Caco-2 (cell line): ENCODE measurements at regions not wholly inside any gene's neighbourhood (a gene's known extent, or its start where the extent isn't known, plus 50 kb on each side); places are given as distances from the start of the nearest gene placed in this dataset.

Experiments
- BruUV-seq: library from RNA; stranded (reverse); fragments of 400-500 nt; replicated peaks from 2 replicates; lab custom pipeline; 2021; lab: Mats Ljungman, UMichigan
- CTCF ChIA-PET: fragments of 300-600 bp; sonication (Branson Sonifier 250); formaldehyde crosslinking; loops from one replicate; lab custom pipeline; 2022; ENCODE audit warnings: antibody characterized with exemption; lab: Charles Lee
- POLR2A ChIA-PET: fragments of 300-600 bp; sonication (Branson Sonifier 250); formaldehyde crosslinking; loops from one replicate; lab custom pipeline; 2022; ENCODE audit warnings: antibody characterized with exemption; lab: Charles Lee
- DNase-seq, 2 experiments: peaks; one replicate each; pipeline versions ENCODE4 v3.0.0 to v3.0.0-alpha.2; 2020 to 2022
- H3K27me3 ChIP-seq: replicated peaks from 2 replicates; pipeline ENCODE4 v1.6.0; 2011; ENCODE audit warnings: low read length; ENCODE audit not compliant: control insufficient read depth, insufficient read depth
- H3K36me3 ChIP-seq: 2 replicates; pipeline ENCODE4 v1.5.1; 2011; ENCODE audit warnings: low read length; ENCODE audit not compliant: control insufficient read depth, insufficient read depth
- H3K4me1 ChIP-seq: fragments of 250-450 bp; sonication (Bioruptor Pico); 2 replicates; pipeline ENCODE4 v1.5.1; 2020; ENCODE audit warnings: mild to moderate bottlenecking
- H3K4me3 ChIP-seq: 2 replicates; pipeline ENCODE4 v1.5.1; 2011; ENCODE audit warnings: low read depth, mild to moderate bottlenecking, control low read depth, low read length
- H3K9me3 ChIP-seq: fragments of 250-450 bp; sonication (Bioruptor Pico); 2 replicates; pipeline ENCODE4 v1.5.1; 2020; ENCODE audit warnings: mild to moderate bottlenecking, moderate library complexity
- H3K27ac Mint-ChIP-seq: one replicate; pipeline ENCODE4 v1.8.0; 2022; ENCODE audit warnings: mixed read lengths; ENCODE audit not compliant: unreplicated experiment
- H3K27me3 Mint-ChIP-seq: one replicate; pipeline ENCODE4 v1.8.0; 2022; ENCODE audit warnings: mixed read lengths; ENCODE audit not compliant: insufficient read depth, unreplicated experiment
- H3K36me3 Mint-ChIP-seq: one replicate; pipeline ENCODE4 v1.8.0; 2022; ENCODE audit warnings: mild to moderate bottlenecking, mixed read lengths; ENCODE audit not compliant: insufficient read depth, unreplicated experiment
- H3K4me1 Mint-ChIP-seq: one replicate; pipeline ENCODE4 v1.8.0; 2022; ENCODE audit warnings: low read depth, mixed read lengths; ENCODE audit not compliant: unreplicated experiment
- H3K4me3 Mint-ChIP-seq: one replicate; pipeline ENCODE4 v1.8.0; 2022; ENCODE audit warnings: mild to moderate bottlenecking, moderate library complexity, mixed read lengths; ENCODE audit not compliant: unreplicated experiment
- H3K9me3 Mint-ChIP-seq: one replicate; pipeline ENCODE4 v1.8.0; 2022; ENCODE audit warnings: mixed read lengths; ENCODE audit not compliant: unreplicated experiment
- intact Hi-C: fragments of 100-400 bp; cut with micrococcal nuclease; formaldehyde crosslinking; loops from one replicate; pipeline ENCODE4 v1.10.0; 2022; ENCODE audit not compliant: unreplicated experiment
- TF ChIP-seq, protein P1 (sequence below), 2 experiments: fragments of 200-600 bp in 1 of 2; IDR thresholded peaks; 1 replicate in 1 of 2; 2 replicates in 1 of 2; pipeline versions ENCODE4 v1.5.1 to v1.8.0; 2011 to 2022; ENCODE audit warnings: antibody characterized with exemption in 1 of 2, control low read depth in 1 of 2, inconsistent platforms in 1 of 2, low read depth in 1 of 2, low read length in 1 of 2, mild to moderate bottlenecking in 1 of 2, moderate library complexity in 1 of 2; ENCODE audit not compliant: insufficient read depth in 1 of 2, severe bottlenecking in 1 of 2, unreplicated experiment in 1 of 2

DNA sequence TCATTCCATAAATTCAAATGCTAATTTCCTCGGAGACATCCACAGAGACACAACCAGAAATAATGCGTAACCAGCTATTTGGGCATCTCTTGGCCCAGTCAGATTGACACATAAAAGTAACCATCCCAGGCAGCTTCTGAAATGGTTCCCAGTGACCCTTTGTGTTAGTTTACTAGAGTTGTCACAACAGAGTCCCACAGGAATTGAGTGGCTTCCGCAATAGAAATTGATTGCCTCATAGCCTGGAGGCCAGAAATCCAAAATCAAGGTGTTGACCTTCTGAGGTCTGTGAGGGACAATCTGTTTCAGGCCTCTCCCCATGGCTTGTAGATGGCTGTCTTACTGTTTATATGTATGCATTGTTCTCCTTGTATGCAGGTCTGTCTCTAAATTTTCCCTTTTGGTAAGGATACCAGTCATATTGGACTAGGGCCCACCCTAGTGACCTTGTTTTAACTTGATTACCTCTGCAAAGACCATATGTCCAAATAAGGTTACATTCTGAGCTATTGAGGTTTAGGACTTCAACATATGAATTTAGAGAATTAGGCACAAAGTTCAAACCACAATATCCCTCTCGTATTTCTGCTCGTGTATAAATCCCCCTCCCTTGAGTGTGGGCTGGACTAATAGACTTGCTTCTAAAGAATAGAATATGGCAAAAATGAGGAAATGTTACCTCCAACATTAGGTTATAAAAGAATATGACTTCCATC, 78.2 kb upstream of the FGGY start:
- no peaks in the 10 kb centered on the region for H3K36me3 Mint-ChIP-seq
- TF ChIP-seq, protein P1, sequence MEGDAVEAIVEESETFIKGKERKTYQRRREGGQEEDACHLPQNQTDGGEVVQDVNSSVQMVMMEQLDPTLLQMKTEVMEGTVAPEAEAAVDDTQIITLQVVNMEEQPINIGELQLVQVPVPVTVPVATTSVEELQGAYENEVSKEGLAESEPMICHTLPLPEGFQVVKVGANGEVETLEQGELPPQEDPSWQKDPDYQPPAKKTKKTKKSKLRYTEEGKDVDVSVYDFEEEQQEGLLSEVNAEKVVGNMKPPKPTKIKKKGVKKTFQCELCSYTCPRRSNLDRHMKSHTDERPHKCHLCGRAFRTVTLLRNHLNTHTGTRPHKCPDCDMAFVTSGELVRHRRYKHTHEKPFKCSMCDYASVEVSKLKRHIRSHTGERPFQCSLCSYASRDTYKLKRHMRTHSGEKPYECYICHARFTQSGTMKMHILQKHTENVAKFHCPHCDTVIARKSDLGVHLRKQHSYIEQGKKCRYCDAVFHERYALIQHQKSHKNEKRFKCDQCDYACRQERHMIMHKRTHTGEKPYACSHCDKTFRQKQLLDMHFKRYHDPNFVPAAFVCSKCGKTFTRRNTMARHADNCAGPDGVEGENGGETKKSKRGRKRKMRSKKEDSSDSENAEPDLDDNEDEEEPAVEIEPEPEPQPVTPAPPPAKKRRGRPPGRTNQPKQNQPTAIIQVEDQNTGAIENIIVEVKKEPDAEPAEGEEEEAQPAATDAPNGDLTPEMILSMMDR (IDR thresholded peaks at IDR 0.05; ENCODE audit: insufficient read depth in 1 of 2, low read depth in 1 of 2, low read length in 1 of 2, severe bottlenecking in 1 of 2, unreplicated experiment in 1 of 2), result no peak
- ChIA-PET CTCF (no interaction called here), POLR2A (no interaction called here)
- H3K9me3 Mint-ChIP-seq, result peaks cover 22% of the 10 kb centered on the region
- Histone ChIP-seq H3K9me3 (no peaks in the 10 kb centered on the region), H3K4me3 (no peak overlapping the region), H3K36me3 (no peaks in the 10 kb centered on the region), H3K4me1 (peaks cover 8% of the 10 kb centered on the region; the same call in 1 of the 2 replicates), H3K27me3 (no peaks in the 10 kb centered on the region)
- no peak overlapping the region for H3K27ac Mint-ChIP-seq
- no peak for DNase-seq
- BruUV-seq, result no TSS peak
- peaks cover 9% of the 10 kb centered on the region for H3K4me1 Mint-ChIP-seq
- H3K4me3 Mint-ChIP-seq, result no peak overlapping the region
- H3K27me3 Mint-ChIP-seq, result no peaks in the 10 kb centered on the region
- intact Hi-C loops, result no loop called here

DNA sequence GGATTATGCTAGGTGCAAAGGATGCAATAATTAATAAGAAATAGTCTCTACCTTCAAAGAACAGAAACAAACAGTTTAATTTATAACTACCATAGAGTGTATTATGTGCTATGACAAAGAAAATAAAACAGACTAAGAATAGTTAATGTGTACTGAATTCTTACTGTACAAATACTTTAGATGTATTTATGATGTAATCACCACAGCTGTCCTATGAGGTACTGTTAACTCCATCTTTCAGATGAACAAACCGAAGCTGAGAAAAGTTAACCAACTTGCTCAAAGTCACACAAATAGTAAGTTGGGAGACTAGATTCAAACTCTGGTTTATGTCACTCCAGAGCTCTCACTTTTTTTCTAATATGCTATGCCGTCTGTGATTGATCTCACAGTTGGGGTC, 77.0 kb upstream of the FGGY start:
- H3K9me3 Mint-ChIP-seq, result peaks cover 22% of the 10 kb centered on the region
- no peak for DNase-seq

DNA sequence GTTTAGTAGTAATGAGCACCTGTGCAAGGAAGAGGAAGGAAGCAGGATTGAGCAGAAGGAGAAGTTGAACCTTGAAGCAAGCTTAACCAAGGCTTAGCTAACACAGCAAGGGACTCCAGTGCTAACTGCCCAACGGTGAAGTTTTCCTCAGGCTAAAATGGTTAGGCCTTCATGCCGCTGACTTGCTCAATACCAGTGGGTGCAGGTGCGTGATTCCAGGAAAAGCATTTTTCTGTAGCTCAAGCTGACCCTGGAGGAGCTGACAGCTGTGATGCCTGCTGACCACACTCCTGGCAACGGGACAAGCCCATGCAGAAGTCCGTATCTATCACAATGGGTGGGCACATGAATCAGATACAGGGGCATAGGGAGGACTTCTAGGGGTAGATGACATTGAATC, 76.5 kb upstream of the FGGY start:
- Histone ChIP-seq H3K4me3 (no peak overlapping the region), H3K9me3 (no peaks in the 10 kb centered on the region), H3K27me3 (no peaks in the 10 kb centered on the region), H3K36me3 (no peaks in the 10 kb centered on the region), H3K4me1 (no peaks in the 10 kb centered on the region; the same call in 1 of the 2 replicates)
- TF ChIP-seq, protein P1 (IDR thresholded peaks at IDR 0.05; ENCODE audit: insufficient read depth in 1 of 2, low read depth in 1 of 2, low read length in 1 of 2, severe bottlenecking in 1 of 2, unreplicated experiment in 1 of 2), result no peak
- Mint-ChIP-seq H3K36me3 (no peaks in the 10 kb centered on the region), H3K4me3 (no peak overlapping the region), H3K4me1 (peaks cover 9% of the 10 kb centered on the region), H3K27ac (no peak overlapping the region), H3K27me3 (no peaks in the 10 kb centered on the region), H3K9me3 (peaks cover 22% of the 10 kb centered on the region)
- CTCF ChIA-PET, result no interaction called here
- no peak for DNase-seq
- intact Hi-C loops, result no loop called here
- POLR2A ChIA-PET, result interaction anchor here (0.6 kb wide), 1 partner anchor 509 kb away, joined by 11 read pairs; no protein-coding TSS in a partner anchor
- no TSS peak for BruUV-seq

More for the DNA sequence above, 77.0 kb upstream of the FGGY start:
- no peak overlapping the region for H3K4me3 Mint-ChIP-seq
- intact Hi-C loops, result no loop called here
- no peaks in the 10 kb centered on the region for H3K27me3 ChIP-seq
- no TSS peak for BruUV-seq
- no peaks in the 10 kb centered on the region for H3K9me3 ChIP-seq
- no peaks in the 10 kb centered on the region for H3K36me3 Mint-ChIP-seq
- CTCF ChIA-PET, result no interaction called here
- TF ChIP-seq, protein P1 (IDR thresholded peaks at IDR 0.05; ENCODE audit: insufficient read depth in 1 of 2, low read depth in 1 of 2, low read length in 1 of 2, severe bottlenecking in 1 of 2, unreplicated experiment in 1 of 2), result no peak
- H3K4me3 ChIP-seq, result no peak overlapping the region
- H3K27ac Mint-ChIP-seq, result no peak overlapping the region
- peaks cover 3% of the 10 kb centered on the region; the same call in 1 of the 2 replicates for H3K4me1 ChIP-seq
- H3K27me3 Mint-ChIP-seq, result no peaks in the 10 kb centered on the region
- POLR2A ChIA-PET, result interaction anchor here (0.6 kb wide), 1 partner anchor 509 kb away, joined by 11 read pairs; no protein-coding TSS in a partner anchor
- H3K36me3 ChIP-seq, result no peaks in the 10 kb centered on the region
- peaks cover 13% of the 10 kb centered on the region for H3K4me1 Mint-ChIP-seq
